Suprapubic skin (tissue), 4 donors: ENCODE measurements at regions not wholly inside any gene's neighbourhood (a gene's known extent, or its start where the extent isn't known, plus 50 kb on each side); places are given as distances from the start of the nearest gene placed in this dataset.

Source experiments
- DNase-seq, 2 donors: peaks; one replicate each; pipeline ENCODE4 v3.0.0-alpha.2; 2019; ENCODE audit warnings: low spot score in 2 of 2
- H3K27ac ChIP-seq: fragments of 200-600 bp; sonication (generic); one replicate; pipeline ENCODE4 v1.5.1; 2019
- H3K27me3 ChIP-seq: fragments of 200-600 bp; sonication (generic); one replicate; pipeline ENCODE4 v1.5.1; 2019
- H3K36me3 ChIP-seq: fragments of 200-600 bp; sonication (generic); one replicate; pipeline ENCODE4 v1.5.1; 2019
- H3K4me1 ChIP-seq: fragments of 200-600 bp; sonication (generic); one replicate; pipeline ENCODE4 v1.5.1; 2019
- H3K4me3 ChIP-seq: fragments of 200-600 bp; sonication (generic); one replicate; pipeline ENCODE4 v1.5.1; 2019; ENCODE audit warnings: mild to moderate bottlenecking
- H3K9me3 ChIP-seq: fragments of 200-600 bp; sonication (generic); one replicate; pipeline ENCODE4 v1.5.1; 2019
- CTCF ChIP-seq, 2 donors: fragments of 200-600 bp in 1 of 2; fragments of 450-650 bp in 1 of 2; sonication (generic) in 1 of 2; IDR thresholded peaks; one replicate each; pipeline ENCODE4 v1.5.1; 2016 to 2019; ENCODE audit warnings: antibody characterized with exemption in 2 of 2, mild to moderate bottlenecking in 1 of 2, moderate library complexity in 1 of 2
- EP300 ChIP-seq: sonication (generic); formaldehyde crosslinking; IDR thresholded peaks from one replicate; pipeline ENCODE4 v1.6.1; 2017; ENCODE audit warnings: antibody characterized with exemption
- POLR2A ChIP-seq, 2 donors: fragments of 450-650 bp; IDR thresholded peaks; one replicate each; pipeline ENCODE4 v1.6.1; 2017; ENCODE audit warnings: antibody characterized with exemption in 2 of 2, mild to moderate bottlenecking in 2 of 2, moderate library complexity in 2 of 2
- POLR2AphosphoS5 ChIP-seq, 3 donors: sonication (generic); formaldehyde crosslinking; IDR thresholded peaks; one replicate each; pipeline ENCODE4 v1.6.1; 2017; ENCODE audit warnings: antibody characterized with exemption in 3 of 3
- WGBS: methylation state at CpG from one replicate; pipeline ENCODE4 v1.1.5; 2018; 5-methylcytosine and 5-hydroxymethylcytosine counted together

GRCh38 chr4:117477925-117478324 lies 392.5 kb upstream of the TRAM1L1 start:
- TF ChIP-seq POLR2A (IDR thresholded peaks at IDR 0.05): no peak
- no peak for TF ChIP-seq CTCF (IDR thresholded peaks at IDR 0.05)
- no peak for TF ChIP-seq EP300
- no peak for TF ChIP-seq POLR2AphosphoS5 (IDR thresholded peaks at IDR 0.05)
- WGBS: 81% methylated on average over 2 of the region's 2 CpGs
- Histone ChIP-seq H3K27me3 (no peaks in the 10 kb centered on the region), H3K27ac (no peak overlapping the region), H3K9me3 (no peaks in the 10 kb centered on the region), H3K4me1 (no peaks in the 10 kb centered on the region), H3K36me3 (no peaks in the 10 kb centered on the region), H3K4me3 (no peak overlapping the region)
- DNase-seq: no peak

GRCh38 chr4:117478702-117479101 lies 393.3 kb upstream of the TRAM1L1 start:
- TF ChIP-seq POLR2A (IDR thresholded peaks at IDR 0.05) (no peak), EP300 (no peak), POLR2AphosphoS5 (IDR thresholded peaks at IDR 0.05) (no peak), CTCF (IDR thresholded peaks at IDR 0.05) (no peak)

GRCh38 chr4:117479673-117480072 lies 394.3 kb upstream of the TRAM1L1 start:
- Histone ChIP-seq H3K27me3 (no peaks in the 10 kb centered on the region), H3K9me3 (no peaks in the 10 kb centered on the region), H3K36me3 (no peaks in the 10 kb centered on the region), H3K4me1 (no peaks in the 10 kb centered on the region), H3K27ac (no peak overlapping the region), H3K4me3 (no peak overlapping the region)
- 69% methylated on average over 6 of the region's 6 CpGs for WGBS
- DNase-seq: no peak
- no peak for TF ChIP-seq EP300
- TF ChIP-seq CTCF (IDR thresholded peaks at IDR 0.05): no peak
- no peak for TF ChIP-seq POLR2A (IDR thresholded peaks at IDR 0.05)
- TF ChIP-seq POLR2AphosphoS5 (IDR thresholded peaks at IDR 0.05): no peak

More at GRCh38 chr4:117478702-117479101, 393.3 kb upstream of the TRAM1L1 start:
- Histone ChIP-seq H3K27me3 (no peaks in the 10 kb centered on the region), H3K4me1 (no peaks in the 10 kb centered on the region), H3K4me3 (no peak overlapping the region), H3K36me3 (no peaks in the 10 kb centered on the region), H3K9me3 (no peaks in the 10 kb centered on the region), H3K27ac (no peak overlapping the region)
- DNase-seq: no peak

GRCh38 chr4:117481742-117482141 lies 396.4 kb upstream of the TRAM1L1 start:
- TF ChIP-seq POLR2AphosphoS5 (IDR thresholded peaks at IDR 0.05): no peak
- no peak for TF ChIP-seq CTCF (IDR thresholded peaks at IDR 0.05)
- no peak for TF ChIP-seq POLR2A (IDR thresholded peaks at IDR 0.05)
- no peak for TF ChIP-seq EP300
- Histone ChIP-seq H3K27me3 (no peaks in the 10 kb centered on the region), H3K4me1 (no peaks in the 10 kb centered on the region), H3K9me3 (no peaks in the 10 kb centered on the region), H3K27ac (no peak overlapping the region), H3K36me3 (no peaks in the 10 kb centered on the region), H3K4me3 (no peak overlapping the region)
- WGBS: 33% methylated on average over 3 of the region's 3 CpGs
- DNase-seq: no peak

GRCh38 chr4:117488692-117489091 lies 403.3 kb upstream of the TRAM1L1 start:
- Histone ChIP-seq H3K36me3 (no peaks in the 10 kb centered on the region), H3K4me1 (no peaks in the 10 kb centered on the region), H3K27ac (no peak overlapping the region), H3K9me3 (no peaks in the 10 kb centered on the region), H3K4me3 (no peak overlapping the region), H3K27me3 (no peaks in the 10 kb centered on the region)
- 85% methylated on average over 7 of the region's 7 CpGs for WGBS
- no peak for TF ChIP-seq CTCF (IDR thresholded peaks at IDR 0.05)
- TF ChIP-seq POLR2AphosphoS5 (IDR thresholded peaks at IDR 0.05): no peak
- no peak for TF ChIP-seq EP300
- TF ChIP-seq POLR2A (IDR thresholded peaks at IDR 0.05): no peak
- DNase-seq: no peak
